Fibroblast of lung (primary cell): ENCODE measurements at regions not wholly inside any gene's neighbourhood (a gene's known extent, or its start where the extent isn't known, plus 50 kb on each side); places are given as distances from the start of the nearest gene placed in this dataset.

Experiments used
- EZH2 ChIP-seq: IDR thresholded peaks from 2 replicates; pipeline ENCODE4 v1.5.1; 2012; ENCODE audit warnings: low read length, control low read depth, mild to moderate bottlenecking; ENCODE audit errors: missing control alignments
- TF ChIP-seq, protein P1 (sequence below), 2 donors: IDR thresholded peaks in 1 of 2; conservative IDR thresholded peaks in 1 of 2; 1 replicate in 1 of 2; 2 replicates in 1 of 2; pipeline ENCODE4 v1.5.1; 2011 to 2012; ENCODE audit warnings: low read length in 2 of 2, control low read depth in 1 of 2, inconsistent platforms in 1 of 2, low read depth in 1 of 2, mild to moderate bottlenecking in 1 of 2

DNA sequence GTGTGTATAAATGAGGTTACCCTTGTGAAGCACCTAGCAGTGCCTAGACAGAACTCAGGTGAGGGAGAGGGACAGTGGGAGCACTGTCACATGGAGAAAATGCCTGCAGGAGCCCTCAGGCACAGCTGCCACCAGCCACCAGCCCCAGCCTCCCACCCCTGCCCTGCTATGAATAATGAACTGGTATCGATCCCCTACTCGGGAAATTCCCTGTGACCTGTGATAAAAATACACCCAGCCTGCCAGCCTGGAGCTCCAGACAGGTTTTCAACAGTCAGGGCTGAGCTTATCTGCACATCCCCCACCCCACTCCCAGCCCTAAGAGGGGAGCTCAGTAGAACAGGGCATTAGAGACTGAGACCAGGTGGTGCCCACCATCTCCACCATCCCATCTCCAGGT, 159.6 kb upstream of the PJA1 start:
- TF ChIP-seq, protein P1, sequence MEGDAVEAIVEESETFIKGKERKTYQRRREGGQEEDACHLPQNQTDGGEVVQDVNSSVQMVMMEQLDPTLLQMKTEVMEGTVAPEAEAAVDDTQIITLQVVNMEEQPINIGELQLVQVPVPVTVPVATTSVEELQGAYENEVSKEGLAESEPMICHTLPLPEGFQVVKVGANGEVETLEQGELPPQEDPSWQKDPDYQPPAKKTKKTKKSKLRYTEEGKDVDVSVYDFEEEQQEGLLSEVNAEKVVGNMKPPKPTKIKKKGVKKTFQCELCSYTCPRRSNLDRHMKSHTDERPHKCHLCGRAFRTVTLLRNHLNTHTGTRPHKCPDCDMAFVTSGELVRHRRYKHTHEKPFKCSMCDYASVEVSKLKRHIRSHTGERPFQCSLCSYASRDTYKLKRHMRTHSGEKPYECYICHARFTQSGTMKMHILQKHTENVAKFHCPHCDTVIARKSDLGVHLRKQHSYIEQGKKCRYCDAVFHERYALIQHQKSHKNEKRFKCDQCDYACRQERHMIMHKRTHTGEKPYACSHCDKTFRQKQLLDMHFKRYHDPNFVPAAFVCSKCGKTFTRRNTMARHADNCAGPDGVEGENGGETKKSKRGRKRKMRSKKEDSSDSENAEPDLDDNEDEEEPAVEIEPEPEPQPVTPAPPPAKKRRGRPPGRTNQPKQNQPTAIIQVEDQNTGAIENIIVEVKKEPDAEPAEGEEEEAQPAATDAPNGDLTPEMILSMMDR (conservative IDR thresholded peaks at IDR 0.05 in 1 of 2, IDR thresholded peaks at IDR 0.05 in 1 of 2; ENCODE audit: low read depth in 1 of 2, low read length in 2 of 2): no peak
- TF ChIP-seq EZH2: no peak
